Cardiac fibroblast (primary cell): ENCODE measurements at regions not wholly inside any gene's neighbourhood (a gene's known extent, or its start where the extent isn't known, plus 50 kb on each side); places are given as distances from the start of the nearest gene placed in this dataset.

ENCODE experiments used
- DNase-seq, 2 donors: peaks; one replicate each; pipeline versions ENCODE4 v3.0.0 to v3.0.0-alpha.2; 2010; ENCODE audit warnings: low read depth in 2 of 2
- H3K4me3 ChIP-seq, 2 donors: replicated peaks in 1 of 2; 1 replicate in 1 of 2; 2 replicates in 1 of 2; pipeline ENCODE4 v1.5.1; 2011; ENCODE audit warnings: low read depth in 2 of 2, low read length in 2 of 2, mild to moderate bottlenecking in 2 of 2, moderate library complexity in 1 of 2
- CTCF ChIP-seq: IDR thresholded peaks from one replicate; pipeline ENCODE4 v1.5.1; 2011; ENCODE audit warnings: low read depth, mild to moderate bottlenecking, low read length, inconsistent platforms

DNA sequence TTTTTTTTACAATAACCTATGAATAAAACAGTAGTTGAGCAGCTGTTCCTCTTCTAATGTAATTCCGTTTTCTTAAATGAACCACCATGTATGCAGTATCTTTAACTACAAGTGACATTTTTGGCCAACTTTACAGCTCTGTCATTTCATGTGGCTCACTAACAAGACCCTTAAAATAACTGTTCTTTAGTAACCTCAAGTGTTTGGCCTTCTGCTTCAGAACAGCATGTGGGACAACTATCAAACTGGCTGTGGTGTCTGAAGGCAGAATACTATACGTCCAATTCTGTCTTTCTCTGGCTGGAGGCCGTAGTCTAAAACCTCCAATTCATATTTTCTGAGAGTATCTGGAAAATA, 391.4 kb downstream of the NNT start:
- TF ChIP-seq CTCF: no peak
- no peak for DNase-seq

DNA sequence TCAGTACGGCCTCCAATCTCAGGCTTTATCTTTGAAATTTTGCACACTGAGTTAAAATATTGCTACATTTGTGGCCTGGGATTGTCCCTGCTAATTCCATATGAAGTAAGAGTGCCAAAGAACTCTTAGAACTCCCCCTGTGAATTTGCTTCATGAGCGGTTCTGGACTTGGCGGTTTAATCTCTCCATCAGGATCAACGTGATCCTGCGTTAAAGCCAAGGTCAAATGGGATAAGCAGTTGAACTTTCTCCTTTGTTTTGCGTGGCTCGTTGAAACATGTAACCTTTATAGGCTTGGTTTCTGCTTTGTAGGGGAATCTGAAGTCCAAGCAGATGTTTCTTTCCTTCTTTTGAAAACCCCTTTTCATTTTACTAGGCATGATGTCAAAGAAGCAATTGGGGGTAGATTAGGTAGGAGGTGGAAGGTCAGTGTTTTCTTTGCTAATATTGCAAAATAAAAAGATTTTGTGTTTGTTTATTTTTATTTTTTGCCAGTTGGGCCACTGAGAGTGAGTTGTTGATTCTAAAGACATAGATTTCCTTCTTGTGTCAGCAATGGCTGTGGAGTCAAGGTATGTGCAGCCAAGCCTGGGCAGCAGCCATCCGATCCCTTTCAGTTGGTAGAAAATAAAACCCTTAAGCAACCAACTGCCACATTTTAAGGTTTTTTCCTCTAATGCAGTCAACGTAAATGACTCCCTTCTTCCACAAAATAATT, 390.8 kb downstream of the NNT start:
- no peak for DNase-seq
- TF ChIP-seq CTCF: no peak
- H3K4me3 ChIP-seq: no peak overlapping the region

More for the DNA sequence above, 391.4 kb downstream of the NNT start:
- no peak overlapping the region for H3K4me3 ChIP-seq

- DNase-seq: no peak
- TF ChIP-seq CTCF: no peak
- no peak overlapping the region for H3K4me3 ChIP-seq
Observed at GRCh38 chr5:43985411-43985810, 382.4 kb downstream of the NNT start.

- H3K4me3 ChIP-seq: no peak overlapping the region
- TF ChIP-seq CTCF: no peak
- DNase-seq: no peak
Observed at GRCh38 chr5:43981556-43981955, 378.6 kb downstream of the NNT start.

- no peak overlapping the region for H3K4me3 ChIP-seq
- TF ChIP-seq CTCF: no peak
- no peak for DNase-seq
Observed at GRCh38 chr5:43973908-43974307, 370.9 kb downstream of the NNT start.

DNA sequence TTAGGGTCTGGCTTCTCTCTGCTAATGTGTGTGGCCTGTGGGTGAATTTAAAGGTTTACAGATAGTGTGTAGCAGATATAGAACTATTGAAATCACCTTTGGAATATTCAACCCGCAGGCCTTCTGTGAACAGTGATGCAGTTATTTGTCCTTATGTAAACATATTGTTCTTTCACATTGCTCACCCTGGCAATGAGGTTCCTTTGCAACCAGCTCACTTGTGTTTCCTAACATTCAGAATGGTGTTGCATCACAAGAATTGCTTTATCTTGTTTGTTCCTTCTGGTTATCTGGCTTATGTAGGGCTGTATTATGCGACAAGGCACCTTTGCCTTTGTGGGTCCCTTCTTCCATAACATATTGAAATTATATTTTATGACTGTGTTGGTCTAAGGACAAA, 370.3 kb downstream of the NNT start:
- no peak overlapping the region for H3K4me3 ChIP-seq
- TF ChIP-seq CTCF: no peak
- peak; percentile 30 to 79 for DNase-seq

- peak in 1 of 2 donors; percentile 32 for DNase-seq
- H3K4me3 ChIP-seq: no peak overlapping the region
- TF ChIP-seq CTCF: no peak
Observed at GRCh38 chr5:43967165-43967564, 364.2 kb downstream of the NNT start.
